NB4 (cell line): ENCODE measurements at regions not wholly inside any gene's neighbourhood (a gene's known extent, or its start where the extent isn't known, plus 50 kb on each side); places are given as distances from the start of the nearest gene placed in this dataset.

Experiments used
- CTCF ChIP-seq: IDR thresholded peaks from one replicate; pipeline ENCODE4 v1.5.1; 2012; ENCODE audit warnings: low read depth, low read length
- MAX ChIP-seq: IDR thresholded peaks from 2 replicates; pipeline ENCODE4 v1.6.1; 2011; ENCODE audit warnings: low read depth, low read length
- MYC ChIP-seq: IDR thresholded peaks from 2 replicates; pipeline ENCODE4 v1.6.1; 2011; ENCODE audit warnings: low read depth, low read length
- POLR2A ChIP-seq: IDR thresholded peaks from 2 replicates; pipeline ENCODE4 v1.6.1; 2011; ENCODE audit warnings: mild to moderate bottlenecking; ENCODE audit not compliant: insufficient read length; ENCODE audit errors: extremely low read depth

- TF ChIP-seq CTCF (no peak), MAX (no peak), POLR2A (no peak), MYC (no peak)
These were observed 119.3 kb upstream of the CST7 start for GRCh38 chr20:24829649-24830370.
